ENCODE measurements at regions not wholly inside any gene's neighbourhood (a gene's known extent, or its start where the extent isn't known, plus 50 kb on each side); places are given as distances from the start of the nearest gene placed in this dataset.
"Not testable (repeated sequence)": the region's sequence is repeated elsewhere in the genome, so short reads cannot be mapped to it uniquely, and the experiment has no call there.

DNA sequence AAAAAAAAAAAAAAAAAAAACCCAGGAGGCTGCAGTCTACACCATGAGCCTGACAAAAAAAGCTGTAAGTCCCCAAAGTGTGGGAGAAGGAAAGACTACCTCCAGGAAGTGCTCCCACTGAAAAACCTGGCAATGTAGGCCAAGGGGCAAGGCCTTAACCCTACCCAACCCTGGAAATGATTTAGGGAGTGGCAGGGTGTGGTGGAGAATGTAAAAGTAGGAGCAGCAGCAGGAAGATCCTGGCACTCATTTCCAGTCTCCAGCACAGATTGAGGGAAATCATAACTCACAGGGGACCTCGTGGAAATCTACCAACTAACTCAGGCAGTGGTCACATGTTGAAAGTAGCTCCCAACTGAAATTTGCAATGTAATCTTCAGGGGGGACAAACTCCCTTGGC, 839.5 kb downstream of the EPHA3 start:
- Histone ChIP-seq H3K4me1 (ENCODE audit: control insufficient read depth, insufficient read depth, low read length) (no peaks in the 10 kb centered on the region), H3K27me3 (ENCODE audit: control insufficient read depth, insufficient read depth, low read length) (no peaks in the 10 kb centered on the region), H3K9me3 (ENCODE audit: control insufficient read depth, insufficient read depth, low read length) (peaks cover 3% of the 10 kb centered on the region), H3K36me3 (ENCODE audit: control insufficient read depth, insufficient read depth, low read length) (no peaks in the 10 kb centered on the region), H3K9ac (ENCODE audit: low read depth, low read length) (no peak overlapping the region), H3K4me3 (ENCODE audit: low read depth, low read length) (no peak overlapping the region)

DNA sequence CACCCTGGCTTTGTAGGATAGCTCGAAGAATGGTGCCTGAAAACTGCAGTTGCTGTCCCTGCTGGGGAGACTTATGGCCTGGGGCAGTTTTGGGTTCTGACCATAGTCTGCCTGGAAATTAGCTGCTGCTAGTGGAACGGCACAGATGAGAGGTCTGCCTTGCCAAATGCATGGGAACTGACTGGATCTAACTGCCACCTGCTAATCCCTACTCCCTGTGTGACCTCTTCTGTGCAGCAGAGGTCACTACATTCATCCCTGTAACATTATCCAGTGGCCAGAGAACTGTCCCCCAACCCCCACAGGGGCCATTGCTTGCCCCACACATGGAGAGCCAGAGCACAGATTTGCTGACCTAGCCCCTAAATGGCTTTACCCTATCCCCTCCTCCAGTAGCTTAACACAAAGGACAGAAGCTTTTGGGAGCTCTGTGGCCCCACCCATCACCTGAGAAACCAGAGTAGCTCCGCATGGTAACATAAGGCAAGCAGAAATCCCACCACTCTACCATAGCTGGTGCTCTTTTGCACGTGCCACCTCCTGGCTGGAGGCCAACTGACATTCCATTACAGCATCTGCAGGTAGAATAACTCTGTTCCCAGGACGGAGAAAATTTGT, 840.0 kb downstream of the EPHA3 start:
- Histone ChIP-seq H3K36me3 (ENCODE audit: control insufficient read depth, insufficient read depth, low read length) (no peaks in the 10 kb centered on the region), H3K4me1 (ENCODE audit: control insufficient read depth, insufficient read depth, low read length) (no peaks in the 10 kb centered on the region), H3K27me3 (ENCODE audit: control insufficient read depth, insufficient read depth, low read length) (no peaks in the 10 kb centered on the region), H3K9me3 (ENCODE audit: control insufficient read depth, insufficient read depth, low read length) (peaks cover 3% of the 10 kb centered on the region), H3K9ac (ENCODE audit: low read depth, low read length) (no peak overlapping the region), H3K4me3 (ENCODE audit: low read depth, low read length) (no peak overlapping the region)

DNA sequence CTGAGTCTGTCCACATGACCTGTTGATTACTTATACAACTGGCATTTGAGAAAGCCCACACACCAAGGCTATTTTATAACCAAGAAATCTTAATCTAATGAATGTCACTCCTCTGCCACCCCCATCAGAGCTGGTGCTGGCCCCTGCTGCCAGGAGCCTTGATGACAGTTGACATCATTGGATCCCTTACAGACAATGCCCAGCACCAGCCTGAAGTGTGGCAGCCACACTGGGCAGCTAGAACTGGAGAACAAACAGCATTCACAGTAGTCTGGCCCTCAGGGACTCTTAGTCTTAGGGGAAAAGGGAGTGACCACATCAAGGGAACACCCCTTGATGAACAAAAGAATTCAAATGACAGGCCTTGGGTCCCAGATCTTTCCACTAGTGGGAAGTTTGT, 840.6 kb downstream of the EPHA3 start:
- Histone ChIP-seq H3K27me3 (ENCODE audit: control insufficient read depth, insufficient read depth, low read length) (no peaks in the 10 kb centered on the region), H3K36me3 (ENCODE audit: control insufficient read depth, insufficient read depth, low read length) (no peaks in the 10 kb centered on the region), H3K9me3 (ENCODE audit: control insufficient read depth, insufficient read depth, low read length) (peaks cover 3% of the 10 kb centered on the region), H3K9ac (ENCODE audit: low read depth, low read length) (no peak overlapping the region), H3K4me3 (ENCODE audit: low read depth, low read length) (no peak overlapping the region), H3K4me1 (ENCODE audit: control insufficient read depth, insufficient read depth, low read length) (no peaks in the 10 kb centered on the region)

DNA sequence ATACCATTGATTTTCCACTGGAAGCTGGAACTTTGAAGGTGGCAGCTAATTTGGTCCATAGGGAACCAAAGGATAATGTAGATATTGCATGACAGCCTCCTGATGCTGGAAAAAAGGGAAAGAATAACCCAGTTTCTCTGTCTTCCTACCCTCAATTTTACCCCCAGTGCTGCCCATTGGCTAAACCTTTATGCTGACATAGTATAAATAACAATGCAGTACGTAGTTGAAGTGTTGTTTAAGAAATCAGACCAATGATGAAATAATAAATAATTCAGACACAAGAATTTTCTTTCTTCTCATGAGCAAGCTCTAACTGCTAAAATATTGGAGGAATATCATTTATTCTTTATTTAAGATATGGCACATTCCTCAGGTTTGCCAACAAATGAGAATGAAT, 843.4 kb downstream of the EPHA3 start:
- H3K36me3 ChIP-seq (ENCODE audit: control insufficient read depth, insufficient read depth, low read length) = no peaks in the 10 kb centered on the region
- H3K4me3 ChIP-seq (ENCODE audit: low read depth, low read length) = no peak overlapping the region
- no peaks in the 10 kb centered on the region for H3K27me3 ChIP-seq (ENCODE audit: control insufficient read depth, insufficient read depth, low read length)
- H3K9ac ChIP-seq (ENCODE audit: low read depth, low read length) = no peak overlapping the region
- H3K9me3 ChIP-seq (ENCODE audit: control insufficient read depth, insufficient read depth, low read length) = no peaks in the 10 kb centered on the region
- no peaks in the 10 kb centered on the region for H3K4me1 ChIP-seq (ENCODE audit: control insufficient read depth, insufficient read depth, low read length)

DNA sequence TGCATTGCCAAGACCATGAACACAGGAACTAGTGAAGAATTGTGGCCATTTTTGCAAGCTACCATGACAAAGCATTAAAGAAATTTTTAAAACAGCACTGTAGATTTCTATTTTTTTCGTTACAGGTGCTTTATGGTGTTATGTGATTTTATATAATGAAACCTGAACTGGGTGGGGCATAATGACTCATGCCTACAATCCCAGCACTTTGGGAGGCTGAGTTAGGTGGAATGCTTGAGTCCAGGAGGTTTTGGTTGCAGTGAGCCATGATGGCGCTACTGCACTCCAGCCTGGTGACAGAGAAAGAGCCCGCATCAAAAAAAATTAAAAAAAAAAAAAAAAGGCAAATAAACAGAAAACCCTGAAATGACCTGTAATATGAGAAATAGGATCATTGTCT, 846.7 kb downstream of the EPHA3 start:
- Histone ChIP-seq H3K4me3 (ENCODE audit: low read depth, low read length) (no peak overlapping the region), H3K9me3 (ENCODE audit: control insufficient read depth, insufficient read depth, low read length) (no peaks in the 10 kb centered on the region), H3K4me1 (ENCODE audit: control insufficient read depth, insufficient read depth, low read length) (no peaks in the 10 kb centered on the region), H3K27me3 (ENCODE audit: control insufficient read depth, insufficient read depth, low read length) (no peaks in the 10 kb centered on the region), H3K36me3 (ENCODE audit: control insufficient read depth, insufficient read depth, low read length) (no peaks in the 10 kb centered on the region), H3K9ac (ENCODE audit: low read depth, low read length) (no peak overlapping the region)

DNA sequence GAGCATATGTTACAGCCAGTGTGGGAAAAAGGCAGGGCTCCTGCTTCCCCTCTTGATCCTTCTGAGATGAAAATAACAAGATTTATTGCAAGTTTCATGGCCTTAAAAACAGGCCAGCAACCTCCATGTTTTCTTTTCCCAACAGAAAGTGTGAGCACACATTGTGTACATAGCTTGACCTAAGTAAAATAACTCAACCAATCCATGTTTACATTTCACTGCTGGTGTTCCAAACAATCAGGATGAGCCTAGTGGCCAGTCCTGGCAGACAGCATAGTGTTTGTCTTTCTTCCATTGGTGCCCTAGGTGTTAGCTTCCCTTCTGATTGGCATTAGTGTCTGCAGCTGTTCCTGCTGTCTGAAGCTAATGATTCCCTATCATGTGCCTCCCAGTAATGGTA, 847.7 kb downstream of the EPHA3 start:
- no peaks in the 10 kb centered on the region for H3K27me3 ChIP-seq (ENCODE audit: control insufficient read depth, insufficient read depth, low read length)
- H3K9me3 ChIP-seq (ENCODE audit: control insufficient read depth, insufficient read depth, low read length) = no peaks in the 10 kb centered on the region

DNA sequence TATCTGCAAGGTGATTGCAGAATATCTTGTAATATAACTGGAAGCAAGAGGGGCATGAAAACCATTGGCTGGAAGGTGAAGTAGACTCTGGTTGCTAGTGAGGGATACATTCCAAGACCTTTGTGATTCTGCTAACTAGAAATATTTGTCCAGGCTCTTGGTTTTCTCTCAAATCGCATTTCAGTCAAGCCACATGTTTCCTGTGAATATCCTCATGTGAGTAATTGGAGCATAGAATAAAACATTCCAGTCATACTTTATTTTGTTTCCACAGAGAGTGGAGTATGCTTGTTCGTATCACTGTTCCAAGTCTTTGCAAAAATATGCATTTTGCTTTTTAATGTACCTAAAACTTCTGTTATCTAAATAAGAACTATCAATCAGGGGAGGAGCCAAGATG, 850.0 kb downstream of the EPHA3 start:
- H3K9me3 ChIP-seq (ENCODE audit: control insufficient read depth, insufficient read depth, low read length) = no peaks in the 10 kb centered on the region
- no peaks in the 10 kb centered on the region for H3K4me1 ChIP-seq (ENCODE audit: control insufficient read depth, insufficient read depth, low read length)
- no peak overlapping the region for H3K9ac ChIP-seq (ENCODE audit: low read depth, low read length)
- no peaks in the 10 kb centered on the region for H3K27me3 ChIP-seq (ENCODE audit: control insufficient read depth, insufficient read depth, low read length)
- no peak overlapping the region for H3K4me3 ChIP-seq (ENCODE audit: low read depth, low read length)
- no peaks in the 10 kb centered on the region for H3K36me3 ChIP-seq (ENCODE audit: control insufficient read depth, insufficient read depth, low read length)

More for the DNA sequence above, 847.7 kb downstream of the EPHA3 start:
- Histone ChIP-seq H3K9ac (ENCODE audit: low read depth, low read length) (no peak overlapping the region), H3K36me3 (ENCODE audit: control insufficient read depth, insufficient read depth, low read length) (no peaks in the 10 kb centered on the region), H3K4me1 (ENCODE audit: control insufficient read depth, insufficient read depth, low read length) (no peaks in the 10 kb centered on the region), H3K4me3 (ENCODE audit: low read depth, low read length) (no peak overlapping the region)

DNA sequence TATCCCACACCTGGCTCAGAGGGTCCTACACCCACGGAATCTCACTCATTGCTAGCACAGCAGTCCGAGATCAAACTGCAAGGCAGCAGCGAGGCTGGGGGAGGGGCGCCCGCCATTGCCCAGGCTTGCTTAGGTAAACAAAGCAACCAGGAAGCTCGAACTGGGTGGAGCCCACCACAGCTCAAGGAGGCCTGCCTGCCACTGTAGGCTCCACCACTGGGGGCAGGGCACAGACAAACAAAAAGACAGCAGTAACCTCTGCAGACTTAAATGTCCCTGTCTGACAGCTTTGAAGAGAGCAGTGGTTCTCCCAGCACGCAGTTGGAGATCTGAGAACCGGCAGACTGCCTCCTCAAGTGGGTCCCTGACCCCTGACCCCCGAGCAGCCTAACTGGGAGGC, 850.7 kb downstream of the EPHA3 start:
- H3K9ac ChIP-seq (ENCODE audit: low read depth, low read length); H3K4me1 ChIP-seq (ENCODE audit: control insufficient read depth, insufficient read depth, low read length); H3K4me3 ChIP-seq (ENCODE audit: low read depth, low read length); H3K9me3 ChIP-seq (ENCODE audit: control insufficient read depth, insufficient read depth, low read length); H3K36me3 ChIP-seq (ENCODE audit: control insufficient read depth, insufficient read depth, low read length); H3K27me3 ChIP-seq (ENCODE audit: control insufficient read depth, insufficient read depth, low read length): not testable (repeated sequence)

DNA sequence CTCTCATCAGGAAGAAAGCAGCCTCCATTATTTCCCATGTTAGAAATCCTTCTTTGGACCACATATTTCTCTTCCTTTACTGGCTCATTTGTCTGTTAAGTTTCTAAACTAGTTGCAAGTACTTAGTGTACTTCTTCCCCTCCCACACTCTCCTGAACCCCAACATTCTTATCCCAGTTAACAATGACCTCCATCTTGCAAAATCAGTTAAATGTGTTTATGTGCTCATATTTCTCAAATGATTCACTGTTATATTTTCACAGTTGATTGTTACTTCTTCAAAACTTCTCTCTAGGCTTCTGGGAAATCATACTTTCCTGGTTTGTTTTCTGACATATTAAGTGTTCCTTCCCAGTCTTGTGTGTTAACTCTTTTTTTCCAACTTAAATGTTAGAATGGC, 856.9 kb downstream of the EPHA3 start:
- no peak overlapping the region for H3K9ac ChIP-seq (ENCODE audit: low read depth, low read length)
- no peaks in the 10 kb centered on the region for H3K9me3 ChIP-seq (ENCODE audit: control insufficient read depth, insufficient read depth, low read length)
- no peak overlapping the region for H3K4me3 ChIP-seq (ENCODE audit: low read depth, low read length)
- no peaks in the 10 kb centered on the region for H3K4me1 ChIP-seq (ENCODE audit: control insufficient read depth, insufficient read depth, low read length)
- H3K36me3 ChIP-seq (ENCODE audit: control insufficient read depth, insufficient read depth, low read length) = no peaks in the 10 kb centered on the region
- H3K27me3 ChIP-seq (ENCODE audit: control insufficient read depth, insufficient read depth, low read length) = no peaks in the 10 kb centered on the region

DNA sequence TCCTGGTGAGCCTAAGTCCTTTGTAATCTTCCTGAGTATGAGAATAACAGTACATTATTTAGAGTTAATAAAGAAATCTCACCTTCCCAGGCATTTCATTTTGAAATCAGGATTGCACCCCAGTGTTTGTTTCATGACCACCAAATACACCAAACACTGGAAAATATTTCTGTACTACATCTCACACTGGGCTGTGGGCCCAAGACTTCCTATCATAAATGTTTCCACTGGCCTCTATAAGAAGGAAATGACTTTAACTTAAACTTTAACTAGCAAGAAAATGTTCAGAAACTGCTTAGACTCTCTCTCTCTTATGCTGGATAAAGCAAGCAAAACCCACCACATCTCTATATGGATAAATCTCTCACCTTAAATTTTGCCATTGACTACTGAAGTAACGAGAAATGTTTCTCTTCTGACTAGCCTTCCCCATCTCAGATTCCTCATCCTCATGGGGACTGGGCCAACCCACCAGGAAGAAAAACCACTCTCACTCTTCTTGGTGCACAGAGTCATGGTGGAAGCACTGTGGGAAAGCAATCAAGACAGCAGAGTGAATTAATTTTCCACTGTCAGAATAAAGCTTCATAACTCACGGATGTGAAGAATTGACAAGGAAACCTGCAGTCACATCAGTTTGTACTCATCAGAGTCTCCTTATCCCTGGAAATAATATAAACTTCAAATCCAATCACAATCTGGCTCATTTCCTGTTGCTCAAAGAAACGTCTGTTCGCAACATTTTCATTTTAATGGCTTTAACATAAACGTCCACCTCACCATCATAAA, 859.6 kb downstream of the EPHA3 start:
- H3K36me3 ChIP-seq (ENCODE audit: control insufficient read depth, insufficient read depth, low read length) = no peaks in the 10 kb centered on the region
- no peaks in the 10 kb centered on the region for H3K9me3 ChIP-seq (ENCODE audit: control insufficient read depth, insufficient read depth, low read length)
- H3K4me3 ChIP-seq (ENCODE audit: low read depth, low read length) = no peak overlapping the region
- H3K9ac ChIP-seq (ENCODE audit: low read depth, low read length) = no peak overlapping the region
- no peaks in the 10 kb centered on the region for H3K4me1 ChIP-seq (ENCODE audit: control insufficient read depth, insufficient read depth, low read length)
- H3K27me3 ChIP-seq (ENCODE audit: control insufficient read depth, insufficient read depth, low read length) = no peaks in the 10 kb centered on the region

DNA sequence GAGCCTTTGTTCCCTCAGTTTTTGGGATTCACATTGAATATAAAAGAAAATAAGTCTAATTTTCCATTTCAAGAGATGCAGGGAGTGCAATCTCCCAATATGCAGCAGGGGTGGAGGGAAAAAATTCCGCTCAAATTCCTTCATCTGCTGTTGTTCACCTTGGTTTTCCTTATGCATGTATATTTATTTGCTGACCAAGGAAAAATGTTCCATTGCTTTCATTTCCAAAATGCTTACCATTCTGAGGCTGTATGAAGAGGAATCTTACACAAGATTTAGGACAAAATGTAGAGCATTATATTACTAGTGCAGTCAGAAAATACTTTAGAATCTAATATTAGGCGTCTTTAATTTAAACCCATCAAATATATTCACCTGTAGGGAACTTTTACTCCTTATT, 863.9 kb downstream of the EPHA3 start:
- no peaks in the 10 kb centered on the region for H3K9me3 ChIP-seq (ENCODE audit: control insufficient read depth, insufficient read depth, low read length)
- H3K27me3 ChIP-seq (ENCODE audit: control insufficient read depth, insufficient read depth, low read length) = no peaks in the 10 kb centered on the region
- no peak overlapping the region for H3K9ac ChIP-seq (ENCODE audit: low read depth, low read length)
- H3K4me1 ChIP-seq (ENCODE audit: control insufficient read depth, insufficient read depth, low read length) = no peaks in the 10 kb centered on the region
- H3K36me3 ChIP-seq (ENCODE audit: control insufficient read depth, insufficient read depth, low read length) = no peaks in the 10 kb centered on the region
- no peak overlapping the region for H3K4me3 ChIP-seq (ENCODE audit: low read depth, low read length)

DNA sequence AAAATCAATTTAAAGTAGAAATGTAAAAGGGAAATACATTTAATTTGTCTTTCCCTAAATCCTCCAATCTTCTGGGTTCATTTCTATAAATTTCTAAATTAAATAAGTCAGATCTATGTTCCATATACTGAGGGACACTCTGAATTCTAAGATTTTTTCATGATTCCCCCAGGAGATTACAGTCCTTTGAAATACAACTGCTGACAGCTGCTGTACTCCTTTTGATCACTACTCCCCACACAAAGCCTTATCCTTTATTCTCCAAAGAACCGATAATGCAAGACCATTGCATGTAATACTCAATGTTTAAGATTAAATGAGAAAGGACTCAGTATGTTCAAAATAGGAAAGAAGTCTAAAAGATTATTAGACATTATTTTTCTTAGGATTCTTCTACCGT, 865.7 kb downstream of the EPHA3 start:
- Histone ChIP-seq H3K4me1 (ENCODE audit: control insufficient read depth, insufficient read depth, low read length) (no peaks in the 10 kb centered on the region), H3K4me3 (ENCODE audit: low read depth, low read length) (no peak overlapping the region), H3K27me3 (ENCODE audit: control insufficient read depth, insufficient read depth, low read length) (no peaks in the 10 kb centered on the region), H3K9ac (ENCODE audit: low read depth, low read length) (no peak overlapping the region), H3K36me3 (ENCODE audit: control insufficient read depth, insufficient read depth, low read length) (no peaks in the 10 kb centered on the region), H3K9me3 (ENCODE audit: control insufficient read depth, insufficient read depth, low read length) (no peaks in the 10 kb centered on the region)
